ENCODE measurements at regions not wholly inside any gene's neighbourhood (a gene's known extent, or its start where the extent isn't known, plus 50 kb on each side); places are given as distances from the start of the nearest gene placed in this dataset.
"Not testable (repeated sequence)": the region's sequence is repeated elsewhere in the genome, so short reads cannot be mapped to it uniquely, and the experiment has no call there.

- DNase-seq = no peak
Observed at GRCh38 chr12:46669720-46670119, 156.1 kb downstream of the SLC38A4 start.

- DNase-seq = no peak
Observed at GRCh38 chr12:46667551-46667950, 158.2 kb downstream of the SLC38A4 start.

GRCh38 chr12:46664761-46665287 lies 161.0 kb downstream of the SLC38A4 start:
- DNase-seq = no peak

GRCh38 chr12:46663318-46663717 lies 162.5 kb downstream of the SLC38A4 start:
- DNase-seq = no peak

GRCh38 chr12:46661110-46661845 lies 164.5 kb downstream of the SLC38A4 start:
- DNase-seq = peak; percentile 44

- no peak for DNase-seq
Observed at GRCh38 chr12:46660719-46661109, 165.1 kb downstream of the SLC38A4 start.

- DNase-seq = no peak
Observed at GRCh38 chr12:46660276-46660675, 165.5 kb downstream of the SLC38A4 start.

- DNase-seq = no peak
Observed at GRCh38 chr12:46659824-46660223, 166.0 kb downstream of the SLC38A4 start.

GRCh38 chr12:46659032-46659650 lies 166.7 kb downstream of the SLC38A4 start:
- no peak for DNase-seq

GRCh38 chr12:46657453-46658411 lies 168.1 kb downstream of the SLC38A4 start:
- no peak for DNase-seq

GRCh38 chr12:46655984-46656383 lies 169.8 kb downstream of the SLC38A4 start:
- DNase-seq = not testable (repeated sequence)

GRCh38 chr12:46653311-46653710 lies 172.5 kb downstream of the SLC38A4 start:
- DNase-seq = no peak

- DNase-seq = no peak
Observed at GRCh38 chr12:46652692-46653091, 173.1 kb downstream of the SLC38A4 start.

- DNase-seq = no peak
Observed at GRCh38 chr12:46650688-46651087, 175.1 kb downstream of the SLC38A4 start.

GRCh38 chr12:46649433-46649832 lies 176.4 kb downstream of the SLC38A4 start:
- no peak for DNase-seq

GRCh38 chr12:46647034-46647433 lies 178.8 kb downstream of the SLC38A4 start:
- no peak for DNase-seq

- not testable (repeated sequence) for DNase-seq
Observed at GRCh38 chr12:46641649-46642048, 184.1 kb downstream of the SLC38A4 start.

GRCh38 chr12:46635818-46636217 lies 190.0 kb downstream of the SLC38A4 start:
- no peak for DNase-seq

GRCh38 chr12:46629331-46630229 lies 196.2 kb downstream of the SLC38A4 start:
- no peak for DNase-seq

- DNase-seq = no peak
Observed at GRCh38 chr12:46628176-46628575, 197.6 kb downstream of the SLC38A4 start.

- DNase-seq = no peak
Observed at GRCh38 chr12:46627686-46628085, 198.1 kb downstream of the SLC38A4 start.

GRCh38 chr12:46619474-46619873 lies 206.3 kb downstream of the SLC38A4 start:
- not testable (repeated sequence) for DNase-seq

Measured in RPMI8226 (cell line).